ENCODE measurements at regions not wholly inside any gene's neighbourhood (a gene's known extent, or its start where the extent isn't known, plus 50 kb on each side); places are given as distances from the start of the nearest gene placed in this dataset.
A peak's percentile ranks its signal among the peaks of the same experiment; 100 is the strongest.

GRCh38 chr16:79899716-79900115 is 299.2 kb upstream of the MAF start:
- no peak overlapping the region for H2BK15ac ChIP-seq (ENCODE audit: low read depth, low read length)
- no peak overlapping the region for H2BK5ac ChIP-seq (ENCODE audit: insufficient read length, low read length)
- no peaks in the 10 kb centered on the region for H3K9me3 ChIP-seq (ENCODE audit: control insufficient read depth, low read depth, low read length)
- no peak overlapping the region for H3K4me3 Mint-ChIP-seq
- peaks cover 2 to 3% of the 10 kb centered on the region in 2 experiments; a peak in 1 of 5 replicates for H3K9me3 Mint-ChIP-seq
- H3K4me1 ChIP-seq (ENCODE audit: insufficient read depth, low read length): 0 out of 2 replicates have a peak, but pooled peaks cover 4% of the 10 kb centered on the region
- H3K79me2 ChIP-seq (ENCODE audit: insufficient read depth, low read length): no peaks in the 10 kb centered on the region
- no peaks in the 10 kb centered on the region; the same call in 1 of the 2 replicates for H3K27me3 Mint-ChIP-seq (ENCODE audit: low read depth)
- no peak overlapping the region for H2AK5ac ChIP-seq (ENCODE audit: insufficient read length, low read length)
- H3K4me1 Mint-ChIP-seq: peaks cover 5 to 7% of the 10 kb centered on the region in 2 experiments; a peak in 1 of 4 replicates
- no peak overlapping the region for H3K27ac ChIP-seq (ENCODE audit: insufficient read length, low read depth, low read length)
- no peak overlapping the region for H4K8ac ChIP-seq (replicated peaks; ENCODE audit: insufficient read length, low read depth, low read length)
- H3K9ac ChIP-seq (ENCODE audit: extremely low read depth, insufficient read length, low read length): no peak overlapping the region
- H3K56ac ChIP-seq (ENCODE audit: insufficient read length, low read depth, low read length): no peak overlapping the region
- H3K4ac ChIP-seq (ENCODE audit: low read depth, low read length): no peak overlapping the region
- H3K18ac ChIP-seq (ENCODE audit: insufficient read length, low read depth, low read length): no peak overlapping the region
- TF ChIP-seq, protein P1, sequence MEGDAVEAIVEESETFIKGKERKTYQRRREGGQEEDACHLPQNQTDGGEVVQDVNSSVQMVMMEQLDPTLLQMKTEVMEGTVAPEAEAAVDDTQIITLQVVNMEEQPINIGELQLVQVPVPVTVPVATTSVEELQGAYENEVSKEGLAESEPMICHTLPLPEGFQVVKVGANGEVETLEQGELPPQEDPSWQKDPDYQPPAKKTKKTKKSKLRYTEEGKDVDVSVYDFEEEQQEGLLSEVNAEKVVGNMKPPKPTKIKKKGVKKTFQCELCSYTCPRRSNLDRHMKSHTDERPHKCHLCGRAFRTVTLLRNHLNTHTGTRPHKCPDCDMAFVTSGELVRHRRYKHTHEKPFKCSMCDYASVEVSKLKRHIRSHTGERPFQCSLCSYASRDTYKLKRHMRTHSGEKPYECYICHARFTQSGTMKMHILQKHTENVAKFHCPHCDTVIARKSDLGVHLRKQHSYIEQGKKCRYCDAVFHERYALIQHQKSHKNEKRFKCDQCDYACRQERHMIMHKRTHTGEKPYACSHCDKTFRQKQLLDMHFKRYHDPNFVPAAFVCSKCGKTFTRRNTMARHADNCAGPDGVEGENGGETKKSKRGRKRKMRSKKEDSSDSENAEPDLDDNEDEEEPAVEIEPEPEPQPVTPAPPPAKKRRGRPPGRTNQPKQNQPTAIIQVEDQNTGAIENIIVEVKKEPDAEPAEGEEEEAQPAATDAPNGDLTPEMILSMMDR (conservative IDR thresholded peaks at IDR 0.05): no peak
- no peaks in the 10 kb centered on the region for H3K23me2 ChIP-seq (ENCODE audit: insufficient read length, low read depth, low read length, poor library complexity, severe bottlenecking)
- H3K27me3 ChIP-seq (ENCODE audit: insufficient read depth, low read length): no peaks in the 10 kb centered on the region
- no peak overlapping the region for H2BK20ac ChIP-seq (ENCODE audit: low read depth, low read length, poor library complexity, severe bottlenecking)
- no peaks in the 10 kb centered on the region for H3K79me1 ChIP-seq (ENCODE audit: insufficient read depth, low read depth, low read length, poor library complexity, severe bottlenecking)
- H3K27ac Mint-ChIP-seq: 0 out of 7 replicates have a peak overlapping the region, but pooled peaks of 1 of the 3 experiments have one; percentile 32
- H2BK12ac ChIP-seq (ENCODE audit: insufficient read length, low read depth, low read length): no peak overlapping the region
- H4K5ac ChIP-seq (ENCODE audit: insufficient read length, low read depth, low read length): no peak overlapping the region
- no peaks in the 10 kb centered on the region for H4K20me1 ChIP-seq (ENCODE audit: control insufficient read depth, insufficient read depth, insufficient read length)
- no peak overlapping the region for H3T11ph ChIP-seq (ENCODE audit: low read length)
- no peak overlapping the region for H3K14ac ChIP-seq (ENCODE audit: insufficient read depth, low read length)
- H2BK120ac ChIP-seq (ENCODE audit: low read depth, low read length, poor library complexity, severe bottlenecking): no peak overlapping the region
- no peak overlapping the region for H3K23ac ChIP-seq (ENCODE audit: insufficient read length, low read depth, low read length)
- no peak overlapping the region for H2AFZ ChIP-seq (ENCODE audit: low read length)
- H4K91ac ChIP-seq (ENCODE audit: insufficient read length, low read depth, low read length): no peak overlapping the region
- no peak for DNase-seq
- H3K4me2 ChIP-seq (ENCODE audit: insufficient read depth, insufficient read length, low read length): no peak overlapping the region
- H3K36me3 Mint-ChIP-seq (ENCODE audit: insufficient read depth in 1 of 3, low read depth in 3 of 3): peaks cover 0 to 1% (median 0%) of the 10 kb centered on the region in 3 experiments; a peak in 1 of 7 replicates

All from H9 (cell line).